ENCODE measurements at regions not wholly inside any gene's neighbourhood (a gene's known extent, or its start where the extent isn't known, plus 50 kb on each side); places are given as distances from the start of the nearest gene placed in this dataset.
"Not testable (repeated sequence)": the region's sequence is repeated elsewhere in the genome, so short reads cannot be mapped to it uniquely, and the experiment has no call there.

DNA sequence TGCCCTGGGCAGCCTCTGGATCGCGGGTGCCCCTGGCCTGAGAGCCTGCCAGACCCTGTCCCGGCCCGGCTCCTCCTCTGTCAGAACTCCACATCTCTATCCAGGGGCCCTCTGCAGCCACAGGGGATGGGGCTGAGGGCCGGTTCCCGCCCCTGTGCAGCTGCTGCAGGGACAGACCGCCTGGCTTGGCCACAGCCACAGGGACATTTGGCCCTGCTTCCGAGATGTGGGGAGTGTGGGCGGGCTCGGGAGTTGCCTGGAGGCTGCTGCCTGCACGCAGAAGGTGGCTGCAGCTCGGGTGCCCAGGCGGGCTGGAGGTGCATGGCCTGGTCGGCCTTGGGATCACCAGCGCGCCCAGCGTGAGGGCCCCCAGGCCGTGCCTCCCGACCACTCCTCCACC is 3365.4 kb upstream of the OR11H1 start:
- DNase-seq; H3K27ac Mint-ChIP-seq; H3K9me3 Mint-ChIP-seq; H3K4me1 Mint-ChIP-seq; H3K4me3 Mint-ChIP-seq; H3K27me3 Mint-ChIP-seq; H3K36me3 Mint-ChIP-seq; ATAC-seq (ENCODE audit: low read depth in 2 of 2): not testable (repeated sequence)

DNA sequence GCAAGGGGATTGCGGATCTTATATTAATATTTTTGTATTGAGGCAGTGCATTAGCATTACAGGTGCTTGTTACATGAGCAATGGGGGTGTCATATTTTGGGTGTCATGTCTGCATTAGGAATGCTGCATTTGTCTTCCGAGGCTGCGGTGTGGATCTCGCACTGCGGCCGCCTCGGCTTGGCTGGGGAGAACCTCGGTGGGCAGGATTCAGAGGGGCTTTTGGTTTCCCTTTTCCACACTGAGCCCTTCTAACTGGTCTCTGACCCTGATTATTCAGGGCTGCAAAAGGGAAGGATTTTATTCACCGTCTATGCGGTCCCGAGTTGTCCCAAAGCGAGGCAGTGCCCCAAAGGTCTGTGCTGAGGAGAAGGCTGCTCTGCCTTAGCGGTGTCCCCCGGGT is 3361.5 kb upstream of the OR11H1 start:
- H3K27ac Mint-ChIP-seq; DNase-seq; ATAC-seq (ENCODE audit: low read depth in 2 of 2); H3K4me3 Mint-ChIP-seq; H3K27me3 Mint-ChIP-seq; H3K4me1 Mint-ChIP-seq; H3K36me3 Mint-ChIP-seq: not testable (repeated sequence)
- H3K9me3 Mint-ChIP-seq, result peaks cover 0 to 10% (median 3%) of the 10 kb centered on the region in 7 donors

DNA sequence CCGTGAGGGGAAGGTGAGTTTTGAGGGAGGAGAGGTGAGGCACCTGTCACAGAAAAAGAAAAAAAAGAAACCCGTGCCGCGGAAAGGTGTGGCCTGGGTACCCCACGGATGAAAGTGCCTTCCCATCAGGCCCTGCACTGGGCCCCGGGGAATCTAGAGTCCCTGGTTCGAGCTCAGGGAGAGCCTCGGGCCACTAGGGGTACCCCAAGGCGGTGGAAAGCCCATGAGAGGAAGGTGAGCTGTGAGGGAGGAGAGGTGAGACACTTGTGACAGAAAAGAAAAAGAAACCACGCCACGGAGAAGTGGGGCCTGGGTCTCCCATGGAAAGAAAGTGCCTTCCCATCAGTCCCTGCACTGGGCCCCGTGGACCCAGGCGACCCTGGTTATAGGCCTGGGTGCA is 3359.9 kb upstream of the OR11H1 start:
- DNase-seq; ATAC-seq (ENCODE audit: low read depth in 2 of 2): not testable (repeated sequence)

DNA sequence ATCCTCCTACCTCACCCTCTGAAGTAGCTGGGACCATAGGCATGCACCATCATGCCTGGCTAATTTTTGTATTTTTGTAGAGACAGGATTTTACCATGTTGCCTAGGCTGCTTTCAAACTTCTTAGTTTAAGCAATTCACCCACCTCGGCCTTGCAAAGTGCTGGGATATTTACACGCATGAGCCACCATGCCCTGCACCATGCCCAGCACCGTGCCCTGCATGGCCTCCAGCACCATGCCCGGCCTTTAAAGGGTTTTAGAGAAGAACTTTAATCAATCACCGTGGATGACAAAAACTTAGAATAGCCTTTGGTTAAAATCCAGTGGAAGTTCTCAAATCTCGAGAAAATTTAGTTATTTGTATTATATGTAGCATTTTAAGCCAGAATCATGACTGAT is 3335.9 kb upstream of the OR11H1 start:
- H3K27me3 Mint-ChIP-seq; DNase-seq; H3K36me3 Mint-ChIP-seq; H3K27ac Mint-ChIP-seq; H3K4me1 Mint-ChIP-seq; H3K4me3 Mint-ChIP-seq; ATAC-seq (ENCODE audit: low read depth in 2 of 2): not testable (repeated sequence)
- peaks cover 3 to 20% (median 10%) of the 10 kb centered on the region in 7 donors for H3K9me3 Mint-ChIP-seq

More for the DNA sequence above, 3359.9 kb upstream of the OR11H1 start:
- not testable (repeated sequence) for H3K4me1 Mint-ChIP-seq, H3K36me3 Mint-ChIP-seq, H3K27me3 Mint-ChIP-seq, H3K27ac Mint-ChIP-seq, H3K4me3 Mint-ChIP-seq
- peaks cover 0 to 19% (median 11%) of the 10 kb centered on the region in 7 donors for H3K9me3 Mint-ChIP-seq

DNA sequence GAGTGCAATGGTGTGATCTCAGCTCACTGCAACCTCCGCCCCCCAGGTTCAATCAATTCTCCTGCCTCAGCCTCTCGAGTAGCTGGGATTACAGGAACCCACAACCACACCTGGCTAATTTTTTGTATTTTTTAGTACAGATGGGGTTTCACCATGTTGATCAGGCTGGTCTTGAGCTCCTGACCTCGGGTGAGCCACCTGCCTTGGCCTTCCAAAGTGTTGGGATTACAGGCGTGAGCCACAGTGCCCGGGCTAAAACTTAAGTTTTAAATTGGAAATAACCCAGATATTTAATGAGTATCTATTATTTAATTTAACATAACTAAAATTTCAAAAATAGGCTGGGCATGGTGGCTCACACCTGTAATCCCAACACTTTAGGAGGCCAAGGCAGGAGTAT is 3333.3 kb upstream of the OR11H1 start:
- peak overlapping the region in 1 of 6 donors; percentile 47 for H3K27ac Mint-ChIP-seq
- peaks cover 4 to 24% (median 14%) of the 10 kb centered on the region in 7 donors for H3K9me3 Mint-ChIP-seq
- not testable (repeated sequence) for ATAC-seq (ENCODE audit: low read depth in 2 of 2); H3K36me3 Mint-ChIP-seq; H3K4me1 Mint-ChIP-seq; DNase-seq; H3K27me3 Mint-ChIP-seq; H3K4me3 Mint-ChIP-seq

DNA sequence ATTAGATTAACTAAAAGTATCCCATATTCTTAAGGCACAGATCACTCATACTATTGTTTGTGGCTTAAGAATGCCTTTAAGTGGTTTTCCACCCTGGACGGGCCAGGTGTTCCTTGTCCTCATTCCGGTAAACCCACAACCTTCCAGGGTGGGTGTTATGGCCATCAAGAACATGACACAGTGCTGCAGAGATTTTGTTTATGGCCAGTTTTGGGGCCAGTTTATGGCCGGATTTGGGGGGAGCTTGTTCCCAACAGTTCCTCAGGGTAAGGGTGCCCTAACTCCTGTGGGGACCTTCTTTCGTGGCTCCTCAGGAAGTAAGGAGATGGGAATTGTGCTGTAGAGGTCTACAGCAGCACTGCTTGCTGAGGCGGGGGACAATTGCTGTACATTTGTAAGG is 3325.9 kb upstream of the OR11H1 start:
- H3K27me3 Mint-ChIP-seq; H3K4me1 Mint-ChIP-seq; DNase-seq; ATAC-seq (ENCODE audit: low read depth in 2 of 2); H3K36me3 Mint-ChIP-seq; H3K4me3 Mint-ChIP-seq; H3K27ac Mint-ChIP-seq: not testable (repeated sequence)
- peaks cover 4 to 19% (median 8%) of the 10 kb centered on the region in 7 donors for H3K9me3 Mint-ChIP-seq

DNA sequence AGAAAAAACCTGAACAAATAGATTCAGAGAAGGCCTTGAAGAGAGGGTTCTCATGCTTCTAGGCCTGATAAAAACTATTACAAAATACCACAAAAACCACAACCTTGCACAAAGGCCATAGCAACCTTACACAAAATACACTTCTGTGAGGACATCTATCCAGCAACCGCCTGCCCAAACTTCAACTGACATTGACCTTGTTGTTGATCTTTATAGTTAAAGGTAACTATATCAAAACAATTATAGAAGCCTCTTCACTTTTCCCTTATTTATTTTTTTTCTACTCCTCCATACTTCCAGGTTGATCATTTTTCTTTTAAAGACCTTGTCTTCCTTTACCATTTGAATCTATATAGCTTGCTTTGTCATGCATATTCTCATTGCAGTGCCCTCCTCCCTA is 3321.3 kb upstream of the OR11H1 start:
- H3K4me3 Mint-ChIP-seq, result not testable (repeated sequence)
- peaks cover 0 to 17% (median 7%) of the 10 kb centered on the region in 7 donors for H3K9me3 Mint-ChIP-seq

More for the DNA sequence above, 3321.3 kb upstream of the OR11H1 start:
- not testable (repeated sequence) for H3K4me1 Mint-ChIP-seq; H3K36me3 Mint-ChIP-seq; H3K27me3 Mint-ChIP-seq; DNase-seq; ATAC-seq (ENCODE audit: low read depth in 2 of 2); H3K27ac Mint-ChIP-seq

All from naive B cell (primary cell).